PC-9 (cell line): ENCODE measurements at regions not wholly inside any gene's neighbourhood (a gene's known extent, or its start where the extent isn't known, plus 50 kb on each side); places are given as distances from the start of the nearest gene placed in this dataset.

ENCODE experiments used
- BruUV-seq: library from RNA; stranded (reverse); fragments of 400-500 nt; replicated peaks from 2 replicates; lab custom pipeline; 2021; lab: Mats Ljungman, UMichigan
- CTCF ChIA-PET: fragments of 300-600 bp; sonication (Branson Sonifier 250); formaldehyde crosslinking; loops from one replicate; lab custom pipeline; 2022; ENCODE audit warnings: antibody characterized with exemption; lab: Charles Lee
- POLR2A ChIA-PET: fragments of 300-600 bp; sonication (Branson Sonifier 250); formaldehyde crosslinking; loops from one replicate; lab custom pipeline; 2022; ENCODE audit warnings: antibody characterized with exemption; ENCODE audit not compliant: unreplicated experiment; lab: Charles Lee
- DNase-seq, 2 experiments: peaks; one replicate each; pipeline versions ENCODE4 v3.0.0 to v3.0.0-alpha.2; 2015 to 2022; ENCODE audit warnings: mixed read lengths in 1 of 2
- H2AFZ ChIP-seq: fragments of 200-600 bp; sonication (generic); 2 replicates; pipeline ENCODE4 v1.8.1; 2017; ENCODE audit warnings: antibody characterized with exemption
- H3F3A ChIP-seq: fragments of 200-600 bp; sonication (generic); 2 replicates; pipeline ENCODE4 v1.8.1; 2017; ENCODE audit warnings: antibody characterized with exemption, mild to moderate bottlenecking, low read depth; ENCODE audit not compliant: insufficient read depth
- H3K27ac ChIP-seq: fragments of 200-600 bp; sonication (generic); 2 replicates; pipeline ENCODE4 v1.6.1; 2016; ENCODE audit warnings: mixed run types
- H3K27me3 ChIP-seq: fragments of 200-600 bp; sonication (generic); 2 replicates; pipeline ENCODE4 v1.6.1; 2016; ENCODE audit warnings: low read depth, mixed run types; ENCODE audit not compliant: insufficient read depth
- H3K36me3 ChIP-seq: fragments of 200-600 bp; sonication (generic); 2 replicates; pipeline ENCODE4 v1.6.1; 2016; ENCODE audit warnings: low read depth, mixed run types
- H3K4me1 ChIP-seq: fragments of 200-600 bp; sonication (generic); replicated peaks from 2 replicates; pipeline ENCODE4 v1.6.1; 2016; ENCODE audit warnings: mixed run types; ENCODE audit not compliant: insufficient read depth
- H3K4me2 ChIP-seq: fragments of 200-600 bp; sonication (generic); 2 replicates; pipeline ENCODE4 v1.6.1; 2017; ENCODE audit warnings: mixed run types
- H3K4me3 ChIP-seq: fragments of 200-600 bp; sonication (generic); 2 replicates; pipeline ENCODE4 v1.6.1; 2016; ENCODE audit warnings: mixed run types
- H3K79me2 ChIP-seq: fragments of 200-600 bp; sonication (generic); 2 replicates; pipeline ENCODE4 v1.6.1; 2017; ENCODE audit warnings: low read depth, mixed run types
- H3K9me2 ChIP-seq: fragments of 200-600 bp; sonication (generic); 2 replicates; pipeline ENCODE4 v1.8.1; 2017; ENCODE audit warnings: mild to moderate bottlenecking; ENCODE audit not compliant: insufficient read depth
- H3K9me3 ChIP-seq: fragments of 200-600 bp; sonication (generic); 2 replicates; pipeline ENCODE4 v1.8.1; 2016; ENCODE audit warnings: low read depth; ENCODE audit not compliant: insufficient read depth
- H4K20me1 ChIP-seq: fragments of 200-600 bp; sonication (generic); 2 replicates; pipeline ENCODE4 v1.8.1; 2017; ENCODE audit not compliant: insufficient read depth
- CTCF ChIP-seq: fragments of 200-600 bp; sonication (generic); conservative IDR thresholded peaks from 2 replicates; pipeline ENCODE4 v1.6.1; 2017; ENCODE audit warnings: mixed run types, antibody characterized with exemption, mild to moderate bottlenecking, moderate library complexity
- EZH2 ChIP-seq: fragments of 200-600 bp; sonication (generic); IDR thresholded peaks from 2 replicates; pipeline ENCODE4 v1.8.0; 2017; ENCODE audit warnings: antibody characterized with exemption, low read depth
- intact Hi-C: fragments of 100-400 bp; cut with micrococcal nuclease; formaldehyde crosslinking; loops from one replicate; pipeline ENCODE4 v1.10.0; 2022; ENCODE audit not compliant: unreplicated experiment

DNA sequence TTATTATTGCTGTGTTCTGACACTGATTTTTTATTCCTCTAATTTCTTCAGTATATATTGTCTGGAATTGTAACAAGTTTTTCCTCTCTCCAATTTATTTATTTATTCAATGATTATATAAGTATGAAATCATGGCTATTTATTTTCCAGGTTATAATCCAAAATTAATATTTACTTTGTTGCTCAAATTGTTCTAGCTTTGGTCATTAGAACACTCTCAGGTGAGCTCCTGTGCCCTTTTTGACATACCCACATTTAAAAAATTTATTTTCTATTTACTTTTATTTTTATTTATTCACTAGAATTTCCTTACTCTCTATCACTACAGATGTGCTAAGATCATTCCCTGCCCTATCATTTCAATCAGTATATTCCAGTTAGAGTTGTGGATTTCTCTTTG, 70.2 kb downstream of the PPP1R2C start:
- Histone ChIP-seq H3K27me3 (no peaks in the 10 kb centered on the region), H3K4me1 (no peaks in the 10 kb centered on the region), H2AFZ (no peak overlapping the region), H3K27ac (no peak overlapping the region), H3K9me2 (no peaks in the 10 kb centered on the region), H3K36me3 (no peaks in the 10 kb centered on the region), H3K4me3 (no peak overlapping the region), H3K79me2 (no peaks in the 10 kb centered on the region), H3K4me2 (no peak overlapping the region), H3F3A (no peaks in the 10 kb centered on the region), H4K20me1 (no peaks in the 10 kb centered on the region), H3K9me3 (no peaks in the 10 kb centered on the region)
- ChIA-PET POLR2A (no interaction called here), CTCF (no interaction called here)
- TF ChIP-seq EZH2: no peak
- no peak for TF ChIP-seq CTCF
- intact Hi-C loops: no loop called here
- no peak for DNase-seq
- no TSS peak for BruUV-seq

- H3K36me3 ChIP-seq: no peaks in the 10 kb centered on the region
Observed at GRCh38 chrX:42704454-42704853, 73.5 kb downstream of the PPP1R2C start.

DNA sequence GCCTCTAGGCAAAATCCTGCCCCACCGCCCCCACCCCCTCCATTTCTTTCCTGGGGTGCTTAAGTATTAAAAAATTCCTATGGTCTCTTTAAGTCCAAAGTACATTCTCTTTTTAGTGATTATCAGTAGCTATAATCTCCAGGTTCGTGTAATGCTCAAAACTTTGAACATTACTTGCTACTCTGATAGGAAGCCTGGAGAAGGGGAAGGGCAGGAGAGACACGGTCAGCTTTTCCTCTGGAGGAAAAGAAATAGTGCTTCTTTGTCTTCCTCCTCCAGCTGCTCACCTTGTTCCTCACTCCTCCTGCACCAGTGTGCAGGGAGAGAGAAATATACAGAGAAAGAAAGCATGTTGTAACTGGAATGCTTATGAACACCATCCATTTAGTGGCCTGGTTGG, 80.4 kb downstream of the PPP1R2C start:
- no TSS peak for BruUV-seq
- Histone ChIP-seq H3K9me3 (no peaks in the 10 kb centered on the region), H4K20me1 (no peaks in the 10 kb centered on the region), H3K4me2 (no peak overlapping the region), H3K36me3 (no peaks in the 10 kb centered on the region), H3K4me1 (no peaks in the 10 kb centered on the region), H3F3A (no peaks in the 10 kb centered on the region), H2AFZ (no peak overlapping the region), H3K4me3 (no peak overlapping the region), H3K27me3 (no peaks in the 10 kb centered on the region), H3K27ac (no peak overlapping the region), H3K79me2 (no peaks in the 10 kb centered on the region), H3K9me2 (no peaks in the 10 kb centered on the region)
- ChIA-PET POLR2A (no interaction called here), CTCF (no interaction called here)
- DNase-seq: no peak
- TF ChIP-seq CTCF (no peak), EZH2 (no peak)
- intact Hi-C loops: no loop called here

More at GRCh38 chrX:42704454-42704853, 73.5 kb downstream of the PPP1R2C start:
- no TSS peak for BruUV-seq
- H4K20me1 ChIP-seq: no peaks in the 10 kb centered on the region
- DNase-seq: no peak
- ChIA-PET CTCF (no interaction called here), POLR2A (no interaction called here)
- H2AFZ ChIP-seq: no peak overlapping the region
- no peaks in the 10 kb centered on the region for H3K79me2 ChIP-seq
- no peaks in the 10 kb centered on the region for H3K9me3 ChIP-seq
- H3K9me2 ChIP-seq: no peaks in the 10 kb centered on the region
- no peak overlapping the region for H3K27ac ChIP-seq
- no peak overlapping the region for H3K4me3 ChIP-seq
- no peaks in the 10 kb centered on the region for H3K4me1 ChIP-seq
- no peak overlapping the region for H3K4me2 ChIP-seq
- no peaks in the 10 kb centered on the region for H3K27me3 ChIP-seq
- no peaks in the 10 kb centered on the region for H3F3A ChIP-seq
- intact Hi-C loops: no loop called here
- TF ChIP-seq EZH2: no peak

GRCh38 chrX:42696536-42697124, 81.3 kb downstream of the PPP1R2C start:
- Histone ChIP-seq H3K4me1 (no peaks in the 10 kb centered on the region), H3F3A (no peaks in the 10 kb centered on the region), H3K9me2 (no peaks in the 10 kb centered on the region), H3K9me3 (no peaks in the 10 kb centered on the region), H3K4me2 (no peak overlapping the region), H2AFZ (no peak overlapping the region), H3K36me3 (no peaks in the 10 kb centered on the region), H3K27ac (no peak overlapping the region), H3K4me3 (no peak overlapping the region), H3K27me3 (no peaks in the 10 kb centered on the region), H4K20me1 (no peaks in the 10 kb centered on the region), H3K79me2 (no peaks in the 10 kb centered on the region)
- intact Hi-C loops: no loop called here
- ChIA-PET POLR2A (no interaction called here), CTCF (no interaction called here)
- DNase-seq: no peak
- TF ChIP-seq EZH2 (no peak), CTCF (no peak)
- BruUV-seq: no TSS peak
